GM12892 (cell line): ENCODE measurements at regions not wholly inside any gene's neighbourhood (a gene's known extent, or its start where the extent isn't known, plus 50 kb on each side); places are given as distances from the start of the nearest gene placed in this dataset.

Experiments
- POLR2A ChIP-seq: IDR thresholded peaks from 2 replicates; pipeline ENCODE4 v1.6.1; 2011; ENCODE audit warnings: low read depth, low read length, control low read depth
- TAF1 ChIP-seq: IDR thresholded peaks from 2 replicates; pipeline ENCODE4 v1.6.1; 2011; ENCODE audit warnings: low read depth, mild to moderate bottlenecking, control low read depth, low read length, borderline replicate concordance

GRCh38 chr2:181839811-181840210 lies 51.7 kb upstream of the ITPRID2 start:
- TF ChIP-seq TAF1 = no peak
- TF ChIP-seq POLR2A = no peak
